Neutrophil (primary cell): ENCODE measurements at regions not wholly inside any gene's neighbourhood (a gene's known extent, or its start where the extent isn't known, plus 50 kb on each side); places are given as distances from the start of the nearest gene placed in this dataset.

Experiments used
- H3K27ac ChIP-seq: fragments of 200-600 bp; sonication (generic); 2 replicates; pipeline ENCODE4 v1.5.1; 2016; ENCODE audit warnings: mild to moderate bottlenecking, moderate library complexity
- H3K27me3 ChIP-seq: fragments of 200-600 bp; sonication (generic); 2 replicates; pipeline ENCODE4 v1.6.0; 2016; ENCODE audit warnings: mild to moderate bottlenecking
- H3K36me3 ChIP-seq: fragments of 200-600 bp; sonication (generic); 2 replicates; pipeline ENCODE4 v1.5.1; 2017
- H3K4me1 ChIP-seq, 2 experiments: fragments of 200-600 bp in 1 of 2; sonication (generic) in 1 of 2; 1 replicate in 1 of 2; 2 replicates in 1 of 2; pipeline versions ENCODE4 v1.5.1 to v1.6.1; 2013 to 2016; ENCODE audit warnings: low read depth in 1 of 2, low read length in 1 of 2, mild to moderate bottlenecking in 1 of 2, moderate library complexity in 1 of 2; ENCODE audit not compliant: control insufficient read depth in 1 of 2, insufficient read depth in 1 of 2
- H3K4me3 ChIP-seq, 2 experiments: fragments of 200-600 bp in 1 of 2; sonication (generic) in 1 of 2; 1 replicate in 1 of 2; 2 replicates in 1 of 2; pipeline ENCODE4 v1.5.1; 2013 to 2016; ENCODE audit warnings: low read depth in 1 of 2, low read length in 1 of 2, mild to moderate bottlenecking in 1 of 2, moderate library complexity in 1 of 2
- H3K9me3 ChIP-seq: fragments of 200-600 bp; sonication (generic); 2 replicates; pipeline ENCODE4 v1.5.1; 2016
- CTCF ChIP-seq: fragments of 200-600 bp; sonication (generic); IDR thresholded peaks from 2 replicates; pipeline ENCODE4 v1.5.1; 2016; ENCODE audit warnings: antibody characterized with exemption

- H3K4me1 ChIP-seq = no peaks in the 10 kb centered on the region
- H3K9me3 ChIP-seq = no peaks in the 10 kb centered on the region
- no peak for TF ChIP-seq CTCF
- H3K4me3 ChIP-seq = no peak overlapping the region
- no peaks in the 10 kb centered on the region for H3K36me3 ChIP-seq
- no peak overlapping the region for H3K27ac ChIP-seq
- no peaks in the 10 kb centered on the region for H3K27me3 ChIP-seq
These were observed 772.3 kb upstream of the GHITM start for GRCh38 chr10:83367036-83367435.

DNA sequence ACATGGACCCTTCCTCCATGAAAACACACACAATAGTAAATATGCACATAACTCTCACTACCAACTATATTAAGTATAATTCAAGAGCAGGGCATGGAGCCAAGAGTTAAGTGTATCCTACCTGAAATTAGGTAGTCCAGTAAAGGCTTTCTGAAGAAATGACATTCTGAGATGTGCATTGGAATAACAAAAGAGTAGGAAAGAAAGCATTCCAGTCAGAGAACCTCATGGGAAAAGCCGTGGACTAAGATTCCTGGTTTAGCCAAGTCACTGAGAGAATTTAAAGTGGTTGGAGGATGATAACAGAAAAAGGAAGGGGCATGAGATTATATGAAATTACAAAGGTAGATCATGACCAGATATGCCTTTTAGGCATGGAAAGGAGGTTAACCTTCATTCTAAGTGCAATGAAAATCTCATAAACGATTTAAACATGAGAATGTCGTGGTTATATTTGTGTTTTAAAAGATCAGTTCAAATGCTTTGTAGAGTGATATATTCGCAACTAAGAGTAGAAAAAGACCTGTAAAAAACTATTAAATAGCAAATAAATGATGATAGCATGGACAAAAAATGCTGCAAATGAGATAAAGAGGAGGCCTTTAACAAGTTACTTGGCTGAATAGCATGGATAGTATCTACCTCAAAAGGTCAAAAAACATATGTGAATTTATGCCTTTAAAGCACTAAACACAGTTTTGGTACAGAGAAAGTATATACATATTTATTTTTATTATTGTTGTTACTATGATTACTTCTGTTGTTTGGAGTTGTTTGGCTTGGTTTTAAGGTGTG lies 767.4 kb upstream of the GHITM start:
- Histone ChIP-seq H3K4me3 (no peak overlapping the region), H3K27ac (no peak overlapping the region), H3K27me3 (no peaks in the 10 kb centered on the region), H3K9me3 (no peaks in the 10 kb centered on the region), H3K4me1 (no peaks in the 10 kb centered on the region), H3K36me3 (no peaks in the 10 kb centered on the region)
- no peak for TF ChIP-seq CTCF

- H3K27ac ChIP-seq = no peak overlapping the region
These were observed 766.7 kb upstream of the GHITM start for GRCh38 chr10:83372646-83373045.

DNA sequence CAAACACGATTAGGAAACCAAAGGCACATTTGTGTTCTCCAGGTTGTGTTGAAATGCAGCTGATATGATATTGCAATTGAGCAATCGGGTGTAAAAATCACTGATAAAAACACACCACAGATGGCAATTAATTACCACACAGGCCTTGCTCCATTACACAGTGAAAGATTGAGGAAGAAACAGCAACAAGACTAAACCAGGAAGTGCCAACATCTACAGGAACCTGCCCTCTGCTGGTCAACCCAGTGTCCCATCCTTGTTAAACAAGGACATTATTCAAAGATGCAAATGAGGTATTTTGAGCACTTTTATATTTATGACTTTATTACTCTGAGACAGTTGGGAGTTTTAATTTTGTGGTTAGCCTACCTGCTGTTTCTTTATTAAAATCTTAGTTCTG lies 765.6 kb upstream of the GHITM start:
- no peak overlapping the region for H3K4me3 ChIP-seq
- H3K27me3 ChIP-seq = no peaks in the 10 kb centered on the region
- H3K9me3 ChIP-seq = peaks cover 4% of the 10 kb centered on the region
- no peak overlapping the region for H3K27ac ChIP-seq
- no peak for TF ChIP-seq CTCF
- H3K36me3 ChIP-seq = no peaks in the 10 kb centered on the region
- H3K4me1 ChIP-seq = no peaks in the 10 kb centered on the region

More at GRCh38 chr10:83372646-83373045, 766.7 kb upstream of the GHITM start:
- Histone ChIP-seq H3K4me1 (no peaks in the 10 kb centered on the region), H3K4me3 (no peak overlapping the region), H3K27me3 (no peaks in the 10 kb centered on the region), H3K9me3 (no peaks in the 10 kb centered on the region), H3K36me3 (no peaks in the 10 kb centered on the region)
- TF ChIP-seq CTCF = no peak

DNA sequence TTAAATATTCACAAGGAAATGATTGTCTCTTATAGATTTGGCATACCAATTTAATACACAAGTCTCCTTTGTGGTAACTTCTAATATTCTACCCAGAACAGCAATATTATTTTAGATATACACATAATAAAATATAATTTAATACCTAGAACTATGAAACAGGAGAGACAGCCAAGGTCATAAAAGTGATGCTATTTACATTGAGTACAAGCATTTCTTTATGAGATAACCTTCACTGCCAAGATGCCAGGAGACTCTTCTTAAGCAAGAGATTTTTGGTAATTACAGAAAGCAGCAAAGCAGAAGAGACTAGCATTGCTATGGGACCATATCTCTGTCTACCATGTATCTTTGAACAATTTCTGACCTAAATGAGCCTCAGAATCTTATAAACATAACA lies 764.6 kb upstream of the GHITM start:
- no peak overlapping the region for H3K27ac ChIP-seq
- no peaks in the 10 kb centered on the region for H3K27me3 ChIP-seq
- H3K9me3 ChIP-seq = peaks cover 4% of the 10 kb centered on the region
- no peak overlapping the region for H3K4me3 ChIP-seq
- TF ChIP-seq CTCF = no peak
- no peaks in the 10 kb centered on the region for H3K36me3 ChIP-seq
- H3K4me1 ChIP-seq = no peaks in the 10 kb centered on the region
